Osteocyte (in vitro differentiated cells): ENCODE measurements at regions not wholly inside any gene's neighbourhood (a gene's known extent, or its start where the extent isn't known, plus 50 kb on each side); places are given as distances from the start of the nearest gene placed in this dataset.

Experiments used
- DNase-seq: peaks from one replicate; pipeline ENCODE4 v3.0.0; 2021; ENCODE audit warnings: mixed read lengths; ENCODE audit not compliant: unreplicated experiment; ENCODE audit errors: extremely low spot score
- H3K27ac Mint-ChIP-seq: one replicate; pipeline ENCODE4 v1.8.0; 2021; ENCODE audit warnings: mild to moderate bottlenecking, mixed read lengths; ENCODE audit not compliant: unreplicated experiment
- H3K27me3 Mint-ChIP-seq: one replicate; pipeline ENCODE4 v1.8.0; 2021; ENCODE audit warnings: mixed read lengths; ENCODE audit not compliant: unreplicated experiment
- H3K36me3 Mint-ChIP-seq: one replicate; pipeline ENCODE4 v1.8.0; 2021; ENCODE audit warnings: mixed read lengths; ENCODE audit not compliant: unreplicated experiment
- H3K4me1 Mint-ChIP-seq: one replicate; pipeline ENCODE4 v1.8.0; 2021; ENCODE audit warnings: mixed read lengths; ENCODE audit not compliant: unreplicated experiment
- H3K4me3 Mint-ChIP-seq: one replicate; pipeline ENCODE4 v1.8.0; 2021; ENCODE audit warnings: mild to moderate bottlenecking, moderate library complexity, mixed read lengths; ENCODE audit not compliant: unreplicated experiment
- H3K9me3 Mint-ChIP-seq: one replicate; pipeline ENCODE4 v1.8.0; 2021; ENCODE audit warnings: mixed read lengths; ENCODE audit not compliant: unreplicated experiment
- CTCF ChIP-seq: fragments of 200-600 bp; sonication (generic); IDR thresholded peaks from 2 replicates; pipeline ENCODE4 v1.5.0; 2021; ENCODE audit warnings: antibody characterized with exemption, mild to moderate bottlenecking, moderate library complexity

GRCh38 chr20:7323957-7324356, 556.5 kb downstream of the BMP2 start:
- Mint-ChIP-seq H3K27me3 (peaks cover 3% of the 10 kb centered on the region), H3K9me3 (no peaks in the 10 kb centered on the region), H3K4me3 (no peak overlapping the region), H3K36me3 (no peaks in the 10 kb centered on the region), H3K27ac (no peak overlapping the region), H3K4me1 (no peaks in the 10 kb centered on the region)
- DNase-seq, result no peak
- TF ChIP-seq CTCF, result no peak

GRCh38 chr20:7327810-7328209, 560.3 kb downstream of the BMP2 start:
- no peak for DNase-seq
- Mint-ChIP-seq H3K4me1 (no peaks in the 10 kb centered on the region), H3K36me3 (no peaks in the 10 kb centered on the region), H3K27ac (no peak overlapping the region), H3K9me3 (no peaks in the 10 kb centered on the region), H3K4me3 (no peak overlapping the region), H3K27me3 (peaks cover 3% of the 10 kb centered on the region)
- no peak for TF ChIP-seq CTCF

- H3K4me1 Mint-ChIP-seq, result no peaks in the 10 kb centered on the region
- no peaks in the 10 kb centered on the region for H3K9me3 Mint-ChIP-seq
- TF ChIP-seq CTCF, result no peak
- H3K27me3 Mint-ChIP-seq, result peaks cover 1% of the 10 kb centered on the region
- no peak overlapping the region for H3K27ac Mint-ChIP-seq
- DNase-seq, result no peak
- H3K4me3 Mint-ChIP-seq, result no peak overlapping the region
- no peaks in the 10 kb centered on the region for H3K36me3 Mint-ChIP-seq
Observed at GRCh38 chr20:7330850-7331249, 563.4 kb downstream of the BMP2 start.

GRCh38 chr20:7332169-7332568, 564.7 kb downstream of the BMP2 start:
- no peak for DNase-seq
- Mint-ChIP-seq H3K27me3 (no peaks in the 10 kb centered on the region), H3K36me3 (no peaks in the 10 kb centered on the region), H3K9me3 (no peaks in the 10 kb centered on the region), H3K27ac (no peak overlapping the region), H3K4me3 (no peak overlapping the region), H3K4me1 (no peaks in the 10 kb centered on the region)
- no peak for TF ChIP-seq CTCF

- no peak for DNase-seq
- no peaks in the 10 kb centered on the region for H3K36me3 Mint-ChIP-seq
- H3K4me3 Mint-ChIP-seq, result no peak overlapping the region
- no peak for TF ChIP-seq CTCF
- no peak overlapping the region for H3K27ac Mint-ChIP-seq
- H3K4me1 Mint-ChIP-seq, result no peaks in the 10 kb centered on the region
- H3K27me3 Mint-ChIP-seq, result no peaks in the 10 kb centered on the region
- no peaks in the 10 kb centered on the region for H3K9me3 Mint-ChIP-seq
Observed at GRCh38 chr20:7333841-7334240, 566.4 kb downstream of the BMP2 start.
